Fibroblast of lung (primary cell): ENCODE measurements at regions not wholly inside any gene's neighbourhood (a gene's known extent, or its start where the extent isn't known, plus 50 kb on each side); places are given as distances from the start of the nearest gene placed in this dataset.

Experiments used
- DNase-seq, 2 donors: peaks; one replicate each; pipeline versions ENCODE4 v3.0.0 to v3.0.0-alpha.2; 2010; ENCODE audit warnings: low read depth in 2 of 2
- H2AFZ ChIP-seq: 2 replicates; pipeline ENCODE4 v1.5.1; 2012; ENCODE audit warnings: low read length, control low read depth, inconsistent platforms
- H3K27ac ChIP-seq: 2 replicates; pipeline ENCODE4 v1.5.1; 2011; ENCODE audit warnings: low read length, control low read depth; ENCODE audit not compliant: insufficient read depth
- H3K27me3 ChIP-seq: 2 replicates; pipeline ENCODE4 v1.5.1; 2011; ENCODE audit warnings: mild to moderate bottlenecking, low read length; ENCODE audit not compliant: control insufficient read depth, insufficient read depth
- H3K36me3 ChIP-seq: 2 replicates; pipeline ENCODE4 v1.5.1; 2011; ENCODE audit warnings: low read length; ENCODE audit not compliant: control insufficient read depth, insufficient read depth
- H3K4me1 ChIP-seq: 2 replicates; pipeline ENCODE4 v1.5.1; 2011; ENCODE audit warnings: low read length; ENCODE audit not compliant: control insufficient read depth, insufficient read depth; ENCODE audit errors: extremely low read depth
- H3K4me2 ChIP-seq: 2 replicates; pipeline ENCODE4 v1.5.1; 2011; ENCODE audit warnings: low read length, control low read depth; ENCODE audit not compliant: insufficient read depth; ENCODE audit errors: extremely low read depth
- H3K4me3 ChIP-seq, 4 experiments: fragments of 200-600 bp in 1 of 4; sonication (generic) in 1 of 4; replicated peaks in 1 of 4; 2 replicates each; pipeline ENCODE4 v1.5.1; 2011 to 2016; ENCODE audit warnings: low read length in 4 of 4, low read depth in 3 of 4, mild to moderate bottlenecking in 3 of 4, control low read depth in 2 of 4, inconsistent platforms in 1 of 4, mixed read lengths in 1 of 4; ENCODE audit not compliant: insufficient read depth in 1 of 4; ENCODE audit errors: control extremely low read depth in 1 of 4
- H3K79me2 ChIP-seq: 2 replicates; pipeline ENCODE4 v1.5.1; 2012; ENCODE audit warnings: mild to moderate bottlenecking, low read length, inconsistent platforms; ENCODE audit not compliant: control insufficient read depth, insufficient read depth
- H3K9ac ChIP-seq: 2 replicates; pipeline ENCODE4 v1.5.1; 2011; ENCODE audit warnings: mild to moderate bottlenecking, low read length, control low read depth; ENCODE audit not compliant: insufficient read depth
- H3K9me3 ChIP-seq: 2 replicates; pipeline ENCODE4 v1.5.1; 2012; ENCODE audit warnings: low read depth, low read length; ENCODE audit not compliant: control insufficient read depth, insufficient read depth
- H4K20me1 ChIP-seq: 2 replicates; pipeline ENCODE4 v1.5.1; 2011; ENCODE audit warnings: low read length; ENCODE audit not compliant: control insufficient read depth, insufficient read depth; ENCODE audit errors: extremely low read depth
- CTCF ChIP-seq, 2 donors: IDR thresholded peaks in 1 of 2; conservative IDR thresholded peaks in 1 of 2; 1 replicate in 1 of 2; 2 replicates in 1 of 2; pipeline ENCODE4 v1.5.1; 2011 to 2012; ENCODE audit warnings: low read length in 2 of 2, control low read depth in 1 of 2, inconsistent platforms in 1 of 2, low read depth in 1 of 2, mild to moderate bottlenecking in 1 of 2
- EZH2 ChIP-seq: IDR thresholded peaks from 2 replicates; pipeline ENCODE4 v1.5.1; 2012; ENCODE audit warnings: low read length, control low read depth, mild to moderate bottlenecking; ENCODE audit errors: missing control alignments

DNA sequence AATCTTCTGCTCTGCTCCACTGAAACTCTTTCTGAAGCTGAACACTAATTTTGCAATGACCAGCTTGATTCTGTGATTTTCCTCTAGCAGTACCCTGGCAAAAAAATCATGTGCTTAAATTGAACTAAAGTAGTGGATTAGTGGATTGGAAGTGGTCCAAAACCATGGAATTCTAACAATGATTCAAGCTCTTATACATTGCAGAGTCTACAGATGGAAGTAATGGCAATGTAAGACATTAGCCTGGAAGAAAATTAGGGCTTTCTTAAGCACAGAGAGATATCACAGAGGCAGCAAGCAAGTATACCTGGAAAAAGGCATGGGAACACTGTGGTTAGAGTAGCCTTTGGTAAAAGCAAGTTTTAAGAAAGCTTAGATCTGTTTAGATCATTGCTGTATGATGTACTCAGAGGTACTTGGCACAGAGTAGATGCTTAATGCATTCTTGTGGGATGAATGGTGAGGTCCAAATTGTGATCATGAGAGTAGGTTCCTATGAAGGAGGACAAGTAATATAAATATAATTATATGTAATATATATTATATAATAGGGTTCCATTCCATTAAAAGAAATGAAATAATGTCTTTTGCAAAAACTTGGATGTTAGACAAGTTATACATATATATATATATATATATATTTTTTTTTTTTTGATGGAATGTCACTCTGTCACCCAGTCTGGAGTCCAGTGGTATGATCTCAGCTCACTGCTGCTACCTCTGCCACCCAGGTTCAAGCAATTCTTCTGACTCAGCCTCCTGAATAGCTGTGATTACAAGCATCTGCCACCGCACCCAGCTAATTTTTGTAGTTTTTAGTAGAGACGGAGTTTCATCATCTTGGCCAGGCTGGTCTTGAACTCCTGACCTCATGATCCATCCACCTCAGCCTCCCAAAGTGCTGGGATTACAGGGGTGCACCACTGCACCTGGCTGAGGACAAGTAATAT, 172.2 kb upstream of the SCN7A start:
- no peak overlapping the region for H3K9ac ChIP-seq
- H3K36me3 ChIP-seq = no peaks in the 10 kb centered on the region
- no peak overlapping the region for H2AFZ ChIP-seq
- no peaks in the 10 kb centered on the region for H3K27me3 ChIP-seq
- DNase-seq = peak; percentile 85 to 94
- no peaks in the 10 kb centered on the region for H3K4me1 ChIP-seq
- TF ChIP-seq EZH2 = no peak
- TF ChIP-seq CTCF (conservative IDR thresholded peaks at IDR 0.05 in 1 of 2, IDR thresholded peaks at IDR 0.05 in 1 of 2; ENCODE audit: low read depth in 1 of 2, low read length in 2 of 2) = no peak
- no peak overlapping the region for H3K4me3 ChIP-seq
- H3K4me2 ChIP-seq = no peak overlapping the region
- H3K9me3 ChIP-seq = no peaks in the 10 kb centered on the region
- H4K20me1 ChIP-seq = no peaks in the 10 kb centered on the region
- H3K79me2 ChIP-seq = no peaks in the 10 kb centered on the region
- no peak overlapping the region for H3K27ac ChIP-seq

- H3K4me1 ChIP-seq = no peaks in the 10 kb centered on the region
- DNase-seq = no peak
- no peak overlapping the region for H3K9ac ChIP-seq
- no peaks in the 10 kb centered on the region for H3K36me3 ChIP-seq
- H3K27ac ChIP-seq = no peak overlapping the region
- TF ChIP-seq EZH2 (no peak), CTCF (conservative IDR thresholded peaks at IDR 0.05 in 1 of 2, IDR thresholded peaks at IDR 0.05 in 1 of 2; ENCODE audit: low read depth in 1 of 2, low read length in 2 of 2) (no peak)
- H3K27me3 ChIP-seq = no peaks in the 10 kb centered on the region
- H3K4me2 ChIP-seq = no peak overlapping the region
- no peak overlapping the region for H3K4me3 ChIP-seq
- H4K20me1 ChIP-seq = no peaks in the 10 kb centered on the region
- H3K9me3 ChIP-seq = no peaks in the 10 kb centered on the region
- H2AFZ ChIP-seq = no peak overlapping the region
- H3K79me2 ChIP-seq = no peaks in the 10 kb centered on the region
These were observed 167.8 kb upstream of the SCN7A start for GRCh38 chr2:166661824-166662223.

GRCh38 chr2:166661391-166661790, 167.3 kb upstream of the SCN7A start:
- H3K36me3 ChIP-seq = no peaks in the 10 kb centered on the region
- no peaks in the 10 kb centered on the region for H3K9me3 ChIP-seq
- no peak overlapping the region for H3K9ac ChIP-seq
- no peaks in the 10 kb centered on the region for H3K27me3 ChIP-seq
- no peak overlapping the region for H2AFZ ChIP-seq
- H3K4me2 ChIP-seq = no peak overlapping the region
- H4K20me1 ChIP-seq = no peaks in the 10 kb centered on the region
- no peak for DNase-seq
- TF ChIP-seq CTCF (conservative IDR thresholded peaks at IDR 0.05 in 1 of 2, IDR thresholded peaks at IDR 0.05 in 1 of 2; ENCODE audit: low read depth in 1 of 2, low read length in 2 of 2) (no peak), EZH2 (no peak)
- H3K4me3 ChIP-seq = no peak overlapping the region
- no peak overlapping the region for H3K27ac ChIP-seq
- no peaks in the 10 kb centered on the region for H3K79me2 ChIP-seq
- no peaks in the 10 kb centered on the region for H3K4me1 ChIP-seq
